Testis (tissue), 2 donors: ENCODE measurements at regions not wholly inside any gene's neighbourhood (a gene's known extent, or its start where the extent isn't known, plus 50 kb on each side); places are given as distances from the start of the nearest gene placed in this dataset.

Experiments used
- DNase-seq: peaks from one replicate; pipeline ENCODE4 v3.0.0-alpha.2; 2019
- H3K27ac ChIP-seq, 2 donors: fragments of 200-600 bp; sonication (generic); one replicate each; pipeline ENCODE4 v1.5.1; 2019
- H3K27me3 ChIP-seq: fragments of 200-600 bp; sonication (generic); one replicate; pipeline ENCODE4 v1.5.1; 2019
- H3K36me3 ChIP-seq: fragments of 200-600 bp; sonication (generic); one replicate; pipeline ENCODE4 v1.5.1; 2017; ENCODE audit warnings: low read depth; ENCODE audit errors: missing control alignments
- H3K4me1 ChIP-seq: fragments of 200-600 bp; sonication (generic); one replicate; pipeline ENCODE4 v1.5.1; 2019
- H3K4me3 ChIP-seq, 2 donors: fragments of 200-600 bp; sonication (generic); one replicate each; pipeline ENCODE4 v1.5.1; 2017 to 2019
- H3K9me3 ChIP-seq: fragments of 200-600 bp; sonication (generic); one replicate; pipeline ENCODE4 v1.5.1; 2017
- CTCF ChIP-seq, 3 experiments: fragments of 450-650 bp in 2 of 3; fragments of 200-600 bp in 1 of 3; sonication (generic) in 1 of 3; IDR thresholded peaks; one replicate each; pipeline ENCODE4 v1.5.1; 2016 to 2019; ENCODE audit warnings: antibody characterized with exemption in 3 of 3, mild to moderate bottlenecking in 2 of 3, moderate library complexity in 1 of 3
- POLR2A ChIP-seq: fragments of 450-650 bp; IDR thresholded peaks from one replicate; pipeline ENCODE4 v1.6.1; 2017; ENCODE audit warnings: antibody characterized with exemption, mild to moderate bottlenecking, moderate library complexity
- WGBS, 2 donors: methylation state at CpG; one replicate each; pipeline ENCODE4 v1.1.5; 2018; 5-methylcytosine and 5-hydroxymethylcytosine counted together
- intact Hi-C: fragments of 100-400 bp; cut with DNase I; formaldehyde crosslinking; loops from one replicate; pipeline ENCODE4 v1.15.1; 2023; ENCODE audit warnings: low total_unique reads

DNA sequence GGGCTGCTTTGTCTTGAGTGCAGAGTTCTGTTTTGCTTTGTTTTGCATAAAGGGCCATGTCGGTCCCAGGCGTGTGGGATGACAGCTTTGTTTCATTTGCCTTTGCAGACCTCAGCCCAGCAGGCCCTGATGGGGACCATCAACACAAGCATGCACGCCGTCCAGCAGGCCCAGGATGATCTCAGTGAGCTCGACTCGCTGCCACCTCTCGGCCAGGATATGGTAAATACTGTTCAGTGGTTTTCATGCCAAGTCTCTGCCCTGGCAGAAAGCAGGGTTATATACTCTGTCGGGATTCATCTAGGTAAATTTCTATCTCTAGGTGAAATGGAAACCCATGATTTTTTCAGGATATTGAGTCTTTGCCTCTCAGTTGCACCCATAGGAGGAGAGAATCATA is 343.9 kb upstream of the TPM1 start:
- Histone ChIP-seq H3K9me3 (no peaks in the 10 kb centered on the region), H3K27me3 (no peaks in the 10 kb centered on the region), H3K4me3 (no peak overlapping the region), H3K4me1 (no peaks in the 10 kb centered on the region), H3K27ac (no peak overlapping the region), H3K36me3 (no peaks in the 10 kb centered on the region)
- no peak for DNase-seq
- intact Hi-C loops = no loop called here
- TF ChIP-seq CTCF (IDR thresholded peaks at IDR 0.05) (no peak), POLR2A (no peak)
- WGBS, 2 donors = 93 to 100% methylated on average over 8 of the region's 8 CpGs

DNA sequence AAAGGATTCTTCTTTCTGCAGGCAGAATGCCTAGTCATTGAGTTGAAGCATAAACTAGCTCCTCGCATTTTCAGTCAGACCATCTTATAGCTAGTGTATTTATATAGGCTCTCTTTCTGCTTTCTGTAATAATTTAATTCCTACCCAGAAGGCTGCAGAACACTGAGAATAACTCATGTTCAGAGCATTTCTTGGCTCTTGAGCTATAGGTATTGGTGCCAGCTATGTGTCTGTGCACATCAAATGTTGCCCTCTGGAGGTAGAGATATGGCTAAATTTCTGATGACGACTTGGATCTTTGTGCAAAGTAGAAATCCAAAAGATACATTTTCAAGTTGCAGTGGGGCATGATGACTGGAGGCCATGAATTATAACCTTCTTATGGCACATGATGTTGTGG is 336.2 kb upstream of the TPM1 start:
- no peaks in the 10 kb centered on the region for H3K4me1 ChIP-seq
- DNase-seq = no peak
- intact Hi-C loops = no loop called here
- H3K27ac ChIP-seq = no peak overlapping the region
- H3K27me3 ChIP-seq = no peaks in the 10 kb centered on the region
- H3K4me3 ChIP-seq = no peak overlapping the region
- no peaks in the 10 kb centered on the region for H3K36me3 ChIP-seq
- no peaks in the 10 kb centered on the region for H3K9me3 ChIP-seq
- 73 to 81% methylated on average over 2 of the region's 2 CpGs for WGBS, 2 donors
- TF ChIP-seq CTCF (IDR thresholded peaks at IDR 0.05) (no peak), POLR2A (no peak)

DNA sequence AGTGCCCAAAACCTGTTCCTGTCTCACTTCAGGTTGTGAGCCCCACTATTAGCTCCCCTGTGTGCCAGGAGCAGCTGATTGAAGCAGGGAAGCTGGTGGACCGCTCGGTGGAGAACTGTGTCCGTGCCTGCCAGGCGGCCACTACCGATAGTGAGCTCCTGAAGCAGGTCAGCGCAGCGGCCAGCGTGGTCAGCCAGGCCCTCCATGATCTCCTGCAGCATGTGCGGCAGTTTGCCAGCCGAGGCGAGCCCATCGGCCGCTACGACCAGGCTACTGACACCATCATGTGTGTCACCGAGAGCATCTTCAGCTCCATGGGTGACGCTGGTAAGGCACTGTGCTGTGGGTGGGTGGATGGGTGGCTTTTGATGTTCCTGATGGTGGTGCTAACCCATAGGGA is 334.1 kb upstream of the TPM1 start:
- TF ChIP-seq POLR2A (no peak), CTCF (IDR thresholded peaks at IDR 0.05) (no peak)
- intact Hi-C loops = no loop called here
- DNase-seq = no peak
- no peaks in the 10 kb centered on the region for H3K4me1 ChIP-seq
- H3K36me3 ChIP-seq = no peaks in the 10 kb centered on the region
- H3K27ac ChIP-seq = no peak overlapping the region
- WGBS, 2 donors = 97% methylated on average over 7 to 16 of the region's 16 CpGs
- no peak overlapping the region for H3K4me3 ChIP-seq
- H3K27me3 ChIP-seq = no peaks in the 10 kb centered on the region
- H3K9me3 ChIP-seq = no peaks in the 10 kb centered on the region

DNA sequence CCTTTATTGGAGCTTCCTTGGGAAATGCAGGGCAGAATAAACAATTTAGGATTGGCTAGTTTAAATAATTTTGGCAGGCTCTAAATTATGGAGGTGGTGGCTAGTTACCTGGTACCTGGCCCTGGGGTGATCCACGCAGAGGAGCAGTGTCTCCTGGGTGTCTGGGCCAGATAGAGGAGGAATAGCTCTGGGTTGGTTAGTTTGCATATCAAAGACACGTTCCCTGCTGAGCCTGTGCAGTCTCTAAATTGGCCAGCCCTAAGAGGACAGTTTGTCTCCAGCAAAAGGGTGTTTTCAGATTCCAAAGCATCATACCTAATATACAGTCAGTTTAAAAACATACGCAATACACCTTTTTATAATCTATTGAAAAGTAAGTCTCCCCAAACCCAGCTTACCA is 333.3 kb upstream of the TPM1 start:
- no peak overlapping the region for H3K27ac ChIP-seq

More for the DNA sequence above, 333.3 kb upstream of the TPM1 start:
- TF ChIP-seq POLR2A = no peak
- no peak for TF ChIP-seq CTCF (IDR thresholded peaks at IDR 0.05)
- H3K27me3 ChIP-seq = no peaks in the 10 kb centered on the region
- DNase-seq = no peak
- intact Hi-C loops = no loop called here
- H3K36me3 ChIP-seq = no peaks in the 10 kb centered on the region
- no peak overlapping the region for H3K4me3 ChIP-seq
- no peaks in the 10 kb centered on the region for H3K4me1 ChIP-seq
- 91 to 93% methylated on average over 3 of the region's 3 CpGs for WGBS, 2 donors
- H3K9me3 ChIP-seq = no peaks in the 10 kb centered on the region
